CD4-positive, alpha-beta T cell (primary cell): ENCODE measurements at regions not wholly inside any gene's neighbourhood (a gene's known extent, or its start where the extent isn't known, plus 50 kb on each side); places are given as distances from the start of the nearest gene placed in this dataset.

ENCODE experiments used
- ATAC-seq: fragments of 200-7000 bp; cut with Tn5 transposase; one replicate; pipeline ENCODE4 v1.10.0; 2022; ENCODE audit warnings: mild to moderate bottlenecking; ENCODE audit not compliant: poor library complexity
- CTCF ChIA-PET: fragments of 350-600 bp; sonication (Branson Sonifier 250); formaldehyde crosslinking; loops from one replicate; lab custom pipeline; 2021; ENCODE audit warnings: antibody characterized with exemption, inconsistent platforms; lab: Charles Lee
- POLR2A ChIA-PET: fragments of 350-600 bp; sonication (Branson Sonifier 250); formaldehyde crosslinking; loops from one replicate; lab custom pipeline; 2021; ENCODE audit warnings: antibody characterized with exemption, inconsistent platforms; lab: Charles Lee
- DNase-seq, 14 experiments: peaks; one replicate each; pipeline ENCODE4 v3.0.0-alpha.2; 2013 to 2020; ENCODE audit warnings: mixed read lengths in 2 of 14
- H3K27ac ChIP-seq, 2 donors: one replicate each; pipeline versions ENCODE4 v1.5.1 to v1.7.0; 2013; ENCODE audit warnings: low read length in 2 of 2, low read depth in 1 of 2, mild to moderate bottlenecking in 1 of 2
- H3K27me3 ChIP-seq, 2 experiments: 1 replicate in 1 of 2; 2 replicates in 1 of 2; pipeline versions ENCODE4 v1.6.1 to v1.7.0; 2013; ENCODE audit warnings: low read length in 2 of 2, control low read depth in 1 of 2, mild to moderate bottlenecking in 1 of 2, moderate library complexity in 1 of 2; ENCODE audit not compliant: insufficient read depth in 2 of 2, control insufficient read depth in 1 of 2
- H3K36me3 ChIP-seq: one replicate; pipeline ENCODE4 v1.6.1; 2013; ENCODE audit warnings: low read length, control low read depth; ENCODE audit not compliant: insufficient read depth
- H3K4me1 ChIP-seq: one replicate; pipeline ENCODE4 v1.6.1; 2013; ENCODE audit warnings: low read length, control low read depth; ENCODE audit not compliant: insufficient read depth
- H3K4me3 ChIP-seq: one replicate; pipeline ENCODE4 v1.5.1; 2013; ENCODE audit warnings: mild to moderate bottlenecking, low read length, moderate library complexity
- H3K9me3 ChIP-seq, 2 experiments: 1 replicate in 1 of 2; 2 replicates in 1 of 2; pipeline versions ENCODE4 v1.6.1 to v1.7.0; 2013; ENCODE audit warnings: low read length in 2 of 2, mild to moderate bottlenecking in 2 of 2, control low read depth in 1 of 2, moderate library complexity in 1 of 2; ENCODE audit not compliant: control insufficient read depth in 1 of 2, insufficient read depth in 1 of 2
- H3K27ac Mint-ChIP-seq: one replicate; pipeline ENCODE4 v1.8.0; 2020; ENCODE audit warnings: mixed read lengths
- H3K27me3 Mint-ChIP-seq: one replicate; pipeline ENCODE4 v1.8.0; 2021; ENCODE audit warnings: mixed read lengths
- H3K36me3 Mint-ChIP-seq: one replicate; pipeline ENCODE4 v1.8.0; 2021; ENCODE audit warnings: low read depth, mixed read lengths
- H3K4me1 Mint-ChIP-seq: one replicate; pipeline ENCODE4 v1.8.0; 2021; ENCODE audit warnings: low read depth, mixed read lengths
- H3K4me3 Mint-ChIP-seq: one replicate; pipeline ENCODE4 v1.8.0; 2020; ENCODE audit warnings: mild to moderate bottlenecking, mixed read lengths
- H3K9me3 Mint-ChIP-seq: one replicate; pipeline ENCODE4 v1.8.0; 2020; ENCODE audit warnings: mixed read lengths
- CTCF ChIP-seq: fragments of 200-600 bp; IDR thresholded peaks from one replicate; pipeline ENCODE4 v1.8.0; 2022; ENCODE audit warnings: antibody characterized with exemption, mild to moderate bottlenecking
- intact Hi-C, 2 experiments: fragments of 100-400 bp; cut with DNase I in 1 of 2; cut with micrococcal nuclease in 1 of 2; formaldehyde crosslinking; loops; one replicate each; pipeline versions ENCODE4 v1.15.1 to v1.9.0; 2023 to 2025; cut with DNase I, micrococcal nuclease

DNA sequence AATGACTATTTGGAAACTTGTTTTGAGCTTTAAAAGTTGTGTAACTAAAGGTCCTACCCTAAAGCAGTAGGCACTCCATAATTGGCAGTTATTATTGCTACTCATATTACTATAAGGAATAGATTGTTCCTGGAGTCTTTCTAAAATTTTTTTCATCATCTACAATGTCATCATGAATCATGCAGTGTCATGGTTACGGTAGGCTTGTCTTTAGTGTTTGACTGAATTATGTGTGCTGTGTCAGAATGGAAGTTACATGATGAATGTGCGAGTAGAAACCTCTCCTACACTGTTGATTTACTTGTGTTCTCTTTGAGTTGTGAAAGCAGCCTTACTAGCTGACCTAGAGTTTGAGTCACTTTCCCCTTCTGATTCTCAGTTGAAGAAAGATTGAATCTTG lies 1099.9 kb downstream of the RAPGEF2 start:
- H3K4me1 ChIP-seq = no peaks in the 10 kb centered on the region

GRCh38 chr4:160212078-160212477 lies 1109.2 kb downstream of the RAPGEF2 start:
- peaks cover 20% of the 10 kb centered on the region for H3K9me3 Mint-ChIP-seq
- H3K9me3 ChIP-seq = no peaks in the 10 kb centered on the region
- no peak overlapping the region for H3K4me3 Mint-ChIP-seq
- no peak overlapping the region for H3K4me3 ChIP-seq
- H3K27me3 ChIP-seq = no peaks in the 10 kb centered on the region
- no peak overlapping the region for H3K27ac ChIP-seq
- TF ChIP-seq CTCF = no peak
- no peak for ATAC-seq
- intact Hi-C loops = no loop called here
- no peaks in the 10 kb centered on the region for H3K4me1 Mint-ChIP-seq
- POLR2A ChIA-PET = no interaction called here
- CTCF ChIA-PET = no interaction called here
- H3K36me3 Mint-ChIP-seq = no peaks in the 10 kb centered on the region
- H3K27ac Mint-ChIP-seq = no peak overlapping the region
- no peaks in the 10 kb centered on the region for H3K36me3 ChIP-seq
- H3K4me1 ChIP-seq = no peaks in the 10 kb centered on the region
- no peaks in the 10 kb centered on the region for H3K27me3 Mint-ChIP-seq
- no peak for DNase-seq

More for the DNA sequence above, 1099.9 kb downstream of the RAPGEF2 start:
- Histone ChIP-seq H3K27me3 (no peaks in the 10 kb centered on the region), H3K27ac (no peak overlapping the region), H3K4me3 (no peak overlapping the region), H3K9me3 (no peaks in the 10 kb centered on the region), H3K36me3 (no peaks in the 10 kb centered on the region)
- no peak for TF ChIP-seq CTCF
- Mint-ChIP-seq H3K36me3 (no peaks in the 10 kb centered on the region), H3K27ac (no peak overlapping the region), H3K9me3 (peaks cover 9% of the 10 kb centered on the region), H3K4me1 (no peaks in the 10 kb centered on the region), H3K4me3 (no peak overlapping the region), H3K27me3 (no peaks in the 10 kb centered on the region)
- POLR2A ChIA-PET = no interaction called here
- ATAC-seq (no peak), DNase-seq (no peak)
- CTCF ChIA-PET = no interaction called here
- intact Hi-C loops = no loop called here

GRCh38 chr4:160213366-160213765 lies 1110.5 kb downstream of the RAPGEF2 start:
- no peaks in the 10 kb centered on the region for H3K4me1 Mint-ChIP-seq
- no peaks in the 10 kb centered on the region for H3K27me3 Mint-ChIP-seq
- H3K9me3 ChIP-seq = no peaks in the 10 kb centered on the region
- DNase-seq (no peak), ATAC-seq (no peak)
- no peak overlapping the region for H3K4me3 ChIP-seq
- no peak overlapping the region for H3K4me3 Mint-ChIP-seq
- TF ChIP-seq CTCF = no peak
- no peaks in the 10 kb centered on the region for H3K27me3 ChIP-seq
- no peaks in the 10 kb centered on the region for H3K36me3 ChIP-seq
- H3K27ac Mint-ChIP-seq = no peak overlapping the region
- no peaks in the 10 kb centered on the region for H3K36me3 Mint-ChIP-seq
- no peaks in the 10 kb centered on the region for H3K4me1 ChIP-seq
- CTCF ChIA-PET = no interaction called here
- POLR2A ChIA-PET = no interaction called here
- H3K27ac ChIP-seq = no peak overlapping the region
- H3K9me3 Mint-ChIP-seq = peaks cover 25% of the 10 kb centered on the region
- intact Hi-C loops = no loop called here
